ENCODE measurements at regions not wholly inside any gene's neighbourhood (a gene's known extent, or its start where the extent isn't known, plus 50 kb on each side); places are given as distances from the start of the nearest gene placed in this dataset.
"Not testable (repeated sequence)": the region's sequence is repeated elsewhere in the genome, so short reads cannot be mapped to it uniquely, and the experiment has no call there.

GRCh38 chr14:106513302-106513701, 986.9 kb downstream of the TMEM121 start:
- DNase-seq (ENCODE audit: low read depth in 2 of 2), result no peak

GRCh38 chr14:106518054-106518943, 991.9 kb downstream of the TMEM121 start:
- DNase-seq (ENCODE audit: low read depth in 2 of 2), result peak; percentile 71 to 75

- not testable (repeated sequence) for DNase-seq (ENCODE audit: low read depth in 2 of 2)
These were observed 995.7 kb downstream of the TMEM121 start for GRCh38 chr14:106522118-106522517.

- no peak for DNase-seq (ENCODE audit: low read depth in 2 of 2)
These were observed 996.6 kb downstream of the TMEM121 start for GRCh38 chr14:106522990-106523389.

GRCh38 chr14:106528717-106529116, 1002.3 kb downstream of the TMEM121 start:
- no peak for DNase-seq (ENCODE audit: low read depth in 2 of 2)

- no peak for DNase-seq (ENCODE audit: low read depth in 2 of 2)
These were observed 1003.6 kb downstream of the TMEM121 start for GRCh38 chr14:106530031-106530422.

GRCh38 chr14:106530423-106531107, 1004.2 kb downstream of the TMEM121 start:
- no peak for DNase-seq (ENCODE audit: low read depth in 2 of 2)

GRCh38 chr14:106537597-106537996, 1011.2 kb downstream of the TMEM121 start:
- not testable (repeated sequence) for DNase-seq (ENCODE audit: low read depth in 2 of 2)

- no peak for DNase-seq (ENCODE audit: low read depth in 2 of 2)
These were observed 1011.8 kb downstream of the TMEM121 start for GRCh38 chr14:106538201-106538600.

GRCh38 chr14:106547735-106548434, 1021.5 kb downstream of the TMEM121 start:
- DNase-seq (ENCODE audit: low read depth in 2 of 2), result no peak

- no peak for DNase-seq (ENCODE audit: low read depth in 2 of 2)
These were observed 1022.7 kb downstream of the TMEM121 start for GRCh38 chr14:106549064-106549463.

GRCh38 chr14:106551265-106551664, 1024.9 kb downstream of the TMEM121 start:
- no peak for DNase-seq (ENCODE audit: low read depth in 2 of 2)

- not testable (repeated sequence) for DNase-seq (ENCODE audit: low read depth in 2 of 2)
These were observed 1029.8 kb downstream of the TMEM121 start for GRCh38 chr14:106556211-106556610.

- DNase-seq (ENCODE audit: low read depth in 2 of 2), result peak; percentile 43 to 76
These were observed 1030.4 kb downstream of the TMEM121 start for GRCh38 chr14:106556665-106557289.

GRCh38 chr14:106562451-106562850, 1036.1 kb downstream of the TMEM121 start:
- DNase-seq (ENCODE audit: low read depth in 2 of 2), result no peak

- DNase-seq (ENCODE audit: low read depth in 2 of 2), result peak; percentile 5 to 46
These were observed 1037.8 kb downstream of the TMEM121 start for GRCh38 chr14:106564058-106564643.

- no peak for DNase-seq (ENCODE audit: low read depth in 2 of 2)
These were observed 1052.1 kb downstream of the TMEM121 start for GRCh38 chr14:106578481-106578880.

- no peak for DNase-seq (ENCODE audit: low read depth in 2 of 2)
These were observed 1052.7 kb downstream of the TMEM121 start for GRCh38 chr14:106579084-106579483.

GRCh38 chr14:106585692-106586091, 1059.3 kb downstream of the TMEM121 start:
- DNase-seq (ENCODE audit: low read depth in 2 of 2), result no peak

- peak; percentile 21 to 45 for DNase-seq (ENCODE audit: low read depth in 2 of 2)
These were observed 1059.8 kb downstream of the TMEM121 start for GRCh38 chr14:106586098-106586704.

- not testable (repeated sequence) for DNase-seq (ENCODE audit: low read depth in 2 of 2)
These were observed 1065.2 kb downstream of the TMEM121 start for GRCh38 chr14:106591539-106591938.
